BLaER1 (cell line): ENCODE measurements at regions not wholly inside any gene's neighbourhood (a gene's known extent, or its start where the extent isn't known, plus 50 kb on each side); places are given as distances from the start of the nearest gene placed in this dataset.

ENCODE experiments used
- H3K27ac ChIP-seq: shearing (Covaris generic); formaldehyde crosslinking; 2 replicates; pipeline ENCODE4 v1.8.1; 2022
- H3K27me3 ChIP-seq: shearing (Covaris generic); formaldehyde crosslinking; 2 replicates; pipeline ENCODE4 v1.8.1; 2022
- H3K36me3 ChIP-seq: shearing (Covaris generic); formaldehyde crosslinking; 2 replicates; pipeline ENCODE4 v1.8.1; 2022
- H3K4me1 ChIP-seq: shearing (Covaris generic); formaldehyde crosslinking; 2 replicates; pipeline ENCODE4 v1.8.1; 2022
- H3K4me2 ChIP-seq: shearing (Covaris generic); formaldehyde crosslinking; 2 replicates; pipeline ENCODE4 v1.8.1; 2022
- H3K4me3 ChIP-seq: shearing (Covaris generic); formaldehyde crosslinking; 2 replicates; pipeline ENCODE4 v1.8.1; 2022
- H3K9ac ChIP-seq: shearing (Covaris generic); formaldehyde crosslinking; 2 replicates; pipeline ENCODE4 v1.8.1; 2022
- H3K9me3 ChIP-seq: shearing (Covaris generic); formaldehyde crosslinking; 2 replicates; pipeline ENCODE4 v1.8.1; 2022
- H4K20me1 ChIP-seq: shearing (Covaris generic); formaldehyde crosslinking; 2 replicates; pipeline ENCODE4 v1.8.1; 2022
- Cebpa-rat ChIP-seq: shearing (Covaris generic); IDR thresholded peaks from 2 replicates; pipeline ENCODE4 v1.8.1; 2022

GRCh38 chr3:94420931-94421330, 358.1 kb downstream of the NSUN3 start:
- Histone ChIP-seq H3K4me2 (no peak overlapping the region), H3K4me3 (no peak overlapping the region), H3K27me3 (no peaks in the 10 kb centered on the region), H4K20me1 (no peaks in the 10 kb centered on the region), H3K36me3 (no peaks in the 10 kb centered on the region), H3K27ac (no peak overlapping the region), H3K9me3 (peaks cover 5% of the 10 kb centered on the region), H3K4me1 (no peaks in the 10 kb centered on the region), H3K9ac (no peak overlapping the region)
- TF ChIP-seq Cebpa-rat, result no peak

GRCh38 chr3:94423578-94423977, 360.7 kb downstream of the NSUN3 start:
- no peak overlapping the region for H3K4me3 ChIP-seq
- no peak overlapping the region for H3K4me2 ChIP-seq
- no peaks in the 10 kb centered on the region for H3K27me3 ChIP-seq
- H3K4me1 ChIP-seq, result no peaks in the 10 kb centered on the region
- no peaks in the 10 kb centered on the region for H4K20me1 ChIP-seq
- no peak overlapping the region for H3K9ac ChIP-seq
- no peaks in the 10 kb centered on the region for H3K36me3 ChIP-seq
- H3K9me3 ChIP-seq, result peaks cover 14% of the 10 kb centered on the region
- no peak for TF ChIP-seq Cebpa-rat
- H3K27ac ChIP-seq, result no peak overlapping the region

- no peak overlapping the region for H3K9ac ChIP-seq
- peaks cover 14% of the 10 kb centered on the region for H3K9me3 ChIP-seq
- H3K4me3 ChIP-seq, result no peak overlapping the region
- H4K20me1 ChIP-seq, result no peaks in the 10 kb centered on the region
- no peaks in the 10 kb centered on the region for H3K27me3 ChIP-seq
- peaks cover 16% of the 10 kb centered on the region for H3K4me1 ChIP-seq
- H3K27ac ChIP-seq, result no peak overlapping the region
- TF ChIP-seq Cebpa-rat, result no peak
- H3K4me2 ChIP-seq, result no peak overlapping the region
- no peaks in the 10 kb centered on the region for H3K36me3 ChIP-seq
These were observed 366.7 kb downstream of the NSUN3 start for GRCh38 chr3:94429517-94429916.

DNA sequence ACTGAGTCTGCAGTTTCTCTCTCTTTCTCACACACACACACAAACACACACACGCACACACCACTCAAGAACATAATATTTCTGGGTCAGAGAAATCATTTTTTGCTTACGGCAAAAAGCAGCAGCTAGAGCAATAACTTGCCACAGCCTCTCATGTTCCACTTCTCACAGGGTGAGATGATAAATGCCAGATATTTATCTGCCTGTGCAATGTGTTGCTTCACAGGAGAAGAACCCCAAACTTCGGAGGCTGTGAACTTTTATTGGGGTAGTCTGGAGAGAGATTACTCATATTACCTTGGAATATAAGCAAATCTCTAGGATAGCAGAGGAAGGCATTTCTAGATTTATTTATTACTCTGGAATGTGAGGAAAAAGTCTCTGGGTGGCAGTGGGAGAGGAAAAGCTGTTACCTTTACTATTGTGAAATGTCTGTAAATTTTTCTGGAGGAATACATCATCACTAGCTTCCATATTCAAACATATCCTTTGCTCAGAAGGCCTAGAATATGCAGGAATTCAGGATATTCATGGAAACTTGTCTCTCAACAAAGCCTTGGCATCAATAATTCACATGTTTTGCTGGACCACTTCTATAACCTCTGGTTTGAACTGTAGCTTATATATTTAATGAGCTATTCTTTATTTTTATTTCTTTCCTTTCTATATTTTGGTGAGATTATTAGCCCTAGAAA, 369.2 kb downstream of the NSUN3 start:
- Histone ChIP-seq H3K9me3 (peaks cover 2% of the 10 kb centered on the region; the same call in 1 of the 2 replicates), H3K9ac (no peak overlapping the region), H4K20me1 (no peaks in the 10 kb centered on the region), H3K27ac (no peak overlapping the region), H3K27me3 (no peaks in the 10 kb centered on the region), H3K4me3 (no peak overlapping the region), H3K4me1 (peaks cover 16% of the 10 kb centered on the region), H3K4me2 (peak overlapping the region; percentile 49), H3K36me3 (no peaks in the 10 kb centered on the region)
- no peak for TF ChIP-seq Cebpa-rat

DNA sequence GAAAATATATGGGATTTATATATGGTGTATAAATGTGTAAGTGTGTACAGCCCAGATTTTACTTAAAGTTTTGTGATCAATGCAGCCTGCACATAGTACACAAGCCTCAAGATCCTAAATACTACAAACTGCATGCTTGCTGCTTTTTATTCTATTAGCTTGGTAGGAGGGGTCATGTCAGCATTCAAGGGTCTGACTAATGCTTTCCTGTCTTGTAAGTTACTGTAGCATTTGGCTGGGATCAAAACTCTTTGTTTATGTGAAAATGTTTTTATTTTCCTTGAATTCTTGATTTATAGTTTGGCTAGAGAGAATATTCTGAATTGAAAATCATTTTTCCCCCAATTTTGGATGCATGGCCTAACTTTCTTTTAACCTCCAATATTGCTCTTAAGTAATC, 370.9 kb downstream of the NSUN3 start:
- H3K4me1 ChIP-seq, result peaks cover 19% of the 10 kb centered on the region
- H4K20me1 ChIP-seq, result no peaks in the 10 kb centered on the region
- no peak for TF ChIP-seq Cebpa-rat

GRCh38 chr3:94440767-94441493, 378.1 kb downstream of the NSUN3 start:
- Histone ChIP-seq H3K4me3 (no peak overlapping the region), H3K9me3 (peaks cover 7% of the 10 kb centered on the region; the same call in 1 of the 2 replicates), H3K27me3 (no peaks in the 10 kb centered on the region), H3K9ac (no peak overlapping the region), H3K27ac (no peak overlapping the region), H3K4me1 (0 out of 2 replicates have a peak, but pooled peaks cover 4% of the 10 kb centered on the region), H4K20me1 (no peaks in the 10 kb centered on the region), H3K36me3 (no peaks in the 10 kb centered on the region), H3K4me2 (no peak overlapping the region)
- TF ChIP-seq Cebpa-rat, result no peak

More for the DNA sequence above, 370.9 kb downstream of the NSUN3 start:
- Histone ChIP-seq H3K4me2 (no peak overlapping the region), H3K27ac (no peak overlapping the region), H3K9ac (no peak overlapping the region), H3K9me3 (no peaks in the 10 kb centered on the region), H3K4me3 (no peak overlapping the region), H3K27me3 (no peaks in the 10 kb centered on the region), H3K36me3 (no peaks in the 10 kb centered on the region)

GRCh38 chr3:94441494-94441847, 378.6 kb downstream of the NSUN3 start:
- Histone ChIP-seq H3K4me2 (no peak overlapping the region), H3K9me3 (peaks cover 7% of the 10 kb centered on the region; the same call in 1 of the 2 replicates), H3K27me3 (no peaks in the 10 kb centered on the region), H3K4me3 (no peak overlapping the region), H3K9ac (no peak overlapping the region), H3K27ac (no peak overlapping the region), H3K36me3 (no peaks in the 10 kb centered on the region), H4K20me1 (no peaks in the 10 kb centered on the region), H3K4me1 (0 out of 2 replicates have a peak, but pooled peaks cover 4% of the 10 kb centered on the region)
- no peak for TF ChIP-seq Cebpa-rat

DNA sequence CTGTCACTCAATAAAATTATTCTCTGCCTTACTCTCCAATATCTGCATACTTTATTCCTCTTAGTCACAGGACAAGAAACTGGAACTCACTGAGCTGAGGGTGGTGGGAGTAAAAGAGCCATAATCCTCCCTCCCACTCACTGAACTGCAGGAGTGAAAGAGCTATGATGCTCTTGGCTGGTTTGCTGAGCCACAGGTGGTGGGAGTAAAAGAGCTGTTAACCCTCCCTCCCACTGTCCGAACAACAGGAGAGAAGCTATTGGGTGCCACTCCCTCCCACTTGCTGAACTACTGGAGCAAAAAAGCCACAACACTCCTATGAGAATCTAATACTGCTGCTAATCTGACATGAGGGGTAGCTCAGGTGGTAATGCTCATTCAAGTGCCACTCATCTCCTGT, 391.0 kb downstream of the NSUN3 start:
- Histone ChIP-seq H3K9me3 (no peaks in the 10 kb centered on the region), H4K20me1 (no peaks in the 10 kb centered on the region), H3K27ac (no peak overlapping the region), H3K4me1 (peaks cover 6% of the 10 kb centered on the region), H3K4me3 (no peak overlapping the region), H3K9ac (no peak overlapping the region), H3K4me2 (peak overlapping the region; percentile 5; the same call in 1 of the 2 replicates), H3K27me3 (no peaks in the 10 kb centered on the region), H3K36me3 (no peaks in the 10 kb centered on the region)
- TF ChIP-seq Cebpa-rat, result no peak

DNA sequence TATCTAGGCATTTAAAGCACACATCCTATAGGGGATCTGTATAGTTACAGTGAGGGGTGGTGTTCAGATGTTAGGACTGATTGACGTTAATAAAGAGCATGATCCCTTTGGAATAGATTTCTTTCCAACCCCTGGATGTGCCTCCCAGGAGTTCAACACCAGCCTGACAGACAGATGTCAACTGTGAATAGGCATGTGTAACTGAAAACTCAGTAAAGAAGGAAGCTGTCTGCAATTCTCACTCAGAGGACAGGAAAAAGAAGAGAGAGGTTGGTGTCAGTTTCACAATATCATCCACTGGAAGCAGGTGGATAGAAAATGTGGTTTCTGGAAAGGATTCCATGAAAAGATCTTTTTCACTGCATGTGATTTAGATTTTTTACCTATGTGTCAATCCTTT, 396.3 kb downstream of the NSUN3 start:
- Histone ChIP-seq H3K36me3 (no peaks in the 10 kb centered on the region), H4K20me1 (no peaks in the 10 kb centered on the region), H3K9me3 (no peaks in the 10 kb centered on the region), H3K9ac (no peak overlapping the region), H3K27me3 (no peaks in the 10 kb centered on the region), H3K4me2 (no peak overlapping the region), H3K4me3 (no peak overlapping the region), H3K4me1 (peaks cover under 1% of the 10 kb centered on the region), H3K27ac (no peak overlapping the region)
- TF ChIP-seq Cebpa-rat, result no peak

GRCh38 chr3:94460931-94461330, 398.1 kb downstream of the NSUN3 start:
- no peaks in the 10 kb centered on the region for H3K36me3 ChIP-seq
- H3K27me3 ChIP-seq, result no peaks in the 10 kb centered on the region
- H3K27ac ChIP-seq, result no peak overlapping the region
- H3K4me3 ChIP-seq, result no peak overlapping the region
- no peaks in the 10 kb centered on the region for H3K4me1 ChIP-seq
- H3K9me3 ChIP-seq, result no peaks in the 10 kb centered on the region
- H3K4me2 ChIP-seq, result no peak overlapping the region
- no peak for TF ChIP-seq Cebpa-rat
- H3K9ac ChIP-seq, result no peak overlapping the region
- H4K20me1 ChIP-seq, result no peaks in the 10 kb centered on the region
